DND-41 (cell line): ENCODE measurements at regions not wholly inside any gene's neighbourhood (a gene's known extent, or its start where the extent isn't known, plus 50 kb on each side); places are given as distances from the start of the nearest gene placed in this dataset.

Experiments used
- EZH2 ChIP-seq: IDR thresholded peaks from 3 replicates; pipeline ENCODE4 v1.6.1; 2012; ENCODE audit warnings: borderline replicate concordance, low read depth, mild to moderate bottlenecking, moderate library complexity, low read length, inconsistent platforms; ENCODE audit not compliant: severe bottlenecking
- TF ChIP-seq, protein P1 (sequence below): IDR thresholded peaks from 2 replicates; pipeline ENCODE4 v1.5.1; 2012; ENCODE audit warnings: borderline replicate concordance, low read length, moderate library complexity, mild to moderate bottlenecking; ENCODE audit not compliant: poor library complexity, severe bottlenecking; ENCODE audit errors: extremely low read depth

DNA sequence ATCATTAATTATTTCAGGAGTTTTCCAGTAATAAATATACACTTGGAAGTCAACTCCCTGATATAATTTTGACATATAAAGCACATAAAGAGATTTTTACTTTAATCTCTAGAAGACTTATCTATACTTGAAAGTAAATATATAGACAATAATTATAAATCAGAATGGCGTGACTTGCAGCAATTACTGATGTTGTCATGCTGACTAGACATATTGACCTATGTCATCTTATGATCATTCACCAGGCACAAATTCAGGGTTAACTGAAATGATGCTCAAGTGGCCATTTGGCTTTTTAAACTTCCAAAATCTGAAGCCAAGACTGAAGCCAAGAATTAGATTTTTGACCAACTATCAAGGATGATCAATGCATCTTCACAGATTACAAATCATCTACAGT, 192.2 kb downstream of the MCHR2 start:
- TF ChIP-seq EZH2, result no peak
- TF ChIP-seq, protein P1, sequence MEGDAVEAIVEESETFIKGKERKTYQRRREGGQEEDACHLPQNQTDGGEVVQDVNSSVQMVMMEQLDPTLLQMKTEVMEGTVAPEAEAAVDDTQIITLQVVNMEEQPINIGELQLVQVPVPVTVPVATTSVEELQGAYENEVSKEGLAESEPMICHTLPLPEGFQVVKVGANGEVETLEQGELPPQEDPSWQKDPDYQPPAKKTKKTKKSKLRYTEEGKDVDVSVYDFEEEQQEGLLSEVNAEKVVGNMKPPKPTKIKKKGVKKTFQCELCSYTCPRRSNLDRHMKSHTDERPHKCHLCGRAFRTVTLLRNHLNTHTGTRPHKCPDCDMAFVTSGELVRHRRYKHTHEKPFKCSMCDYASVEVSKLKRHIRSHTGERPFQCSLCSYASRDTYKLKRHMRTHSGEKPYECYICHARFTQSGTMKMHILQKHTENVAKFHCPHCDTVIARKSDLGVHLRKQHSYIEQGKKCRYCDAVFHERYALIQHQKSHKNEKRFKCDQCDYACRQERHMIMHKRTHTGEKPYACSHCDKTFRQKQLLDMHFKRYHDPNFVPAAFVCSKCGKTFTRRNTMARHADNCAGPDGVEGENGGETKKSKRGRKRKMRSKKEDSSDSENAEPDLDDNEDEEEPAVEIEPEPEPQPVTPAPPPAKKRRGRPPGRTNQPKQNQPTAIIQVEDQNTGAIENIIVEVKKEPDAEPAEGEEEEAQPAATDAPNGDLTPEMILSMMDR, result no peak
